GM21576 (cell line): ENCODE measurements at regions not wholly inside any gene's neighbourhood (a gene's known extent, or its start where the extent isn't known, plus 50 kb on each side); places are given as distances from the start of the nearest gene placed in this dataset.
A peak's percentile ranks its signal among the peaks of the same experiment; 100 is the strongest.

ENCODE experiments used
- ATAC-seq: cut with Tn5 transposase; IDR thresholded peaks from one replicate; pipeline ENCODE4 v1.9.1; 2021; ENCODE audit warnings: mild to moderate bottlenecking, moderate library complexity; ENCODE audit not compliant: unreplicated experiment

GRCh38 chr20:19923762-19924161 is 93.4 kb upstream of the NAA20 start:
- ATAC-seq, result no peak

GRCh38 chr20:19924255-19924654 is 92.9 kb upstream of the NAA20 start:
- ATAC-seq, result no peak

- no peak for ATAC-seq
Observed at GRCh38 chr20:19926591-19926990, 90.6 kb upstream of the NAA20 start.

- ATAC-seq, result no peak
Observed at GRCh38 chr20:19928328-19929011, 88.7 kb upstream of the NAA20 start.

GRCh38 chr20:19929012-19929360 is 88.2 kb upstream of the NAA20 start:
- ATAC-seq, result no peak

GRCh38 chr20:19929481-19930145 is 87.5 kb upstream of the NAA20 start:
- no peak for ATAC-seq

GRCh38 chr20:19930426-19930825 is 86.7 kb upstream of the NAA20 start:
- ATAC-seq, result no peak

- ATAC-seq, result no peak
Observed at GRCh38 chr20:19932170-19932667, 84.9 kb upstream of the NAA20 start.

- ATAC-seq, result no peak
Observed at GRCh38 chr20:19934792-19935491, 82.2 kb upstream of the NAA20 start.

- ATAC-seq, result no peak
Observed at GRCh38 chr20:19935842-19936241, 81.3 kb upstream of the NAA20 start.

GRCh38 chr20:19936466-19937200 is 80.5 kb upstream of the NAA20 start:
- ATAC-seq, result no peak

- peak; percentile 38 for ATAC-seq
Observed at GRCh38 chr20:19937218-19937617, 79.9 kb upstream of the NAA20 start.

GRCh38 chr20:19937651-19938420 is 79.3 kb upstream of the NAA20 start:
- ATAC-seq, result peak; percentile 81

- ATAC-seq, result no peak
Observed at GRCh38 chr20:19938421-19939090, 78.6 kb upstream of the NAA20 start.

GRCh38 chr20:19940988-19941460 is 76.1 kb upstream of the NAA20 start:
- no peak for ATAC-seq

GRCh38 chr20:19942611-19943010 is 74.6 kb upstream of the NAA20 start:
- no peak for ATAC-seq

- no peak for ATAC-seq
Observed at GRCh38 chr20:19943061-19943521, 74.1 kb upstream of the NAA20 start.

- peak; percentile 74 for ATAC-seq
Observed at GRCh38 chr20:19944772-19945459, 72.2 kb upstream of the NAA20 start.
